CD4-positive, alpha-beta T cell treated with Interleukin-15 for 4 hours (primary cell): ENCODE measurements at regions not wholly inside any gene's neighbourhood (a gene's known extent, or its start where the extent isn't known, plus 50 kb on each side); places are given as distances from the start of the nearest gene placed in this dataset.
"Not testable (repeated sequence)": the region's sequence is repeated elsewhere in the genome, so short reads cannot be mapped to it uniquely, and the experiment has no call there.

Experiments used
- DNase-seq: peaks from one replicate; pipeline ENCODE4 v3.0.0-alpha.2; 2020; ENCODE audit warnings: low spot score

GRCh38 chr4:57412259-57413054 lies 302.3 kb upstream of the IGFBP7 start:
- no peak for DNase-seq

DNA sequence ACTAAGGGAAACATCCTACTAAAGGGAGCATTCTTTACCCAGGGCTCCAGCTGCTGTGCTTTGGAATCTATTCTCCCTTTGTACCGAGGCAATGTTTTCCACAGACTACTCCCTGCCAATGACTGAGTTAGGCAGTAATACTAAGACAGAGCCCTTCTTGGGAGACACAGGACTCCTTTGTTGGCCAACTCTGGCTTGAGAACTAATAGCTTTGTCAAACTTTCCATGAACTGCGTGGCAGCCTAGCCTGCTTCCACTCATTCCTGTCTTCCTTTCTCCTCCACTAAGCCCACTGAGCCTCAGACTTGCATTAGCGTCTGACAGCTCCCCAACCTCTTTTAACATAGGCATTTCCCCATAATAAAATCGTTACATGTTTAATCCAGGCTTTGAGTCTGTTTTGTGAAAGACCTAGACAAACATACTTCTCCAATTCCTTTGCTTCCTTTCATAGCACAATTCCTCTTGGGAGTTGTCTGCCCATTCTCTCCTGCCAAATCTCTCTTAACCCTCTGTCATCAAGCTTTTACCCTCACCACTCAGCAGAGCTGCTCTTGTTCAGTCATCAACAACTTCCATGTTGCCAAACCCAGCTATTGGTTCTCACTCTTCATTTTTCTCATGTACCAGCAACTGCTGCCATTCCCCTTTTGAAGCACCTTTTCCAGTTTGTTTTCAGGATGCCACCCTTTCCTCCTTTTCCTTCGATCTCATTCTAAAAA lies 300.3 kb upstream of the IGFBP7 start:
- no peak for DNase-seq

GRCh38 chr4:57405359-57405758 lies 295.2 kb upstream of the IGFBP7 start:
- DNase-seq = no peak

- no peak for DNase-seq
These were observed 294.3 kb upstream of the IGFBP7 start for GRCh38 chr4:57404483-57404882.

DNA sequence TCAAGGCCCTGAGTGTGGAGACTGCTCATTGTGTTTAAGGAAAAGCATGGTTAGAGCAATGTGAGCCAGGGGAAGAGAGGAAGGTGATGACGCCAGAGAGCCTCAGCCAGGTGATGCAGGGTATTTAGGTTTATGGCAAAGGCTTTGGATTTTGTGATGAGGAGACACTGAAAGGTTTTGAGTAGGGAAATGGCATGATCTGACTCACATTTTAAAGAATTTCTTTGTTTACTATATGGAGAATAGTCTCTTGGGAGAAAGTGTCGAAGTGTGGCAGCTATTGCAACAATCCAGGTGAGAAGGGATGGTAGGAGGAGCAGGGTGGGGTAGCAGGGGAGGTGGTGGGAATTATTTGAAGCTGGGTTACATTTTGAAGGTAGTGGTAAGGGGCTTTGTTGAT lies 293.4 kb upstream of the IGFBP7 start:
- DNase-seq = no peak

DNA sequence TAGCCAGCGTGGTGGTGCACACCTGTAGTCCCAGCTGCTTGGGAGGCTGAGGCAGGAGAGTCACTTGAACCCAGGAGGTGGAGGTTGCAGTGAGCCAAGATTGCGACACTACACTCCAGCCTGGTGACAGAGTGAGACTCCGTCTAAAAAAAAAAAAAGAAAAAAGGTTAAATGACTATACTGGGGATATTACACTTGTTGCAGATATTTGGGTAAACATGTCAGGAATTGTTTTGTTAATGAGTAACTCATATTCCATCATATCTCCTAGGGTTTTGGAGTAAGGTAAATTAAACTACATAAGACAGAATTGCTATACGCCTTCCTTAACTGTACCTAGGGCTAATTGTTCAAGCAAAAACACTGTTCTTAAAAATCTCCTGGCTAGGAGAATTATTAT lies 291.4 kb upstream of the IGFBP7 start:
- DNase-seq = no peak

- DNase-seq = no peak
These were observed 268.6 kb upstream of the IGFBP7 start for GRCh38 chr4:57378766-57379165.

- no peak for DNase-seq
These were observed 264.8 kb upstream of the IGFBP7 start for GRCh38 chr4:57374866-57375595.

DNA sequence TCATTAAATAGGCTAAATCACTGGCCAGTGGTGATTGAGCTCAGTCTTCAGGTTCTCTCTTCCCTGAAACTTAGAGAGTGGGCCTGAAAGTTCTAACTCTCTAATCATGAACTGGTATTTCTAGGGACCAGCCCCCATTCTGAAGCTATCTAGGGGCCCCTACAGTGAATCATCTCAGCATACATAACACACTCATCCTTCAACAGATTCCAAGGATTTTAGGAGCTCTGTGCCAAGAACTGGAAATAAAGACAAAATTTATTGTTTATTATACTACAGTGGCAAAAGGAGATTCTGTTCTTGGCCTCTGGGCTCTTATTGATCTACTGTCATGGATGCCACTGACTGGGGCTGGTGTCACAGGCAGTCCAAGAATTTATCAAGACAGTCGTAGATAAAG lies 263.8 kb upstream of the IGFBP7 start:
- DNase-seq = no peak

GRCh38 chr4:57371671-57372070 lies 261.5 kb upstream of the IGFBP7 start:
- DNase-seq = no peak

- DNase-seq = no peak
These were observed 260.5 kb upstream of the IGFBP7 start for GRCh38 chr4:57370691-57371090.

- no peak for DNase-seq
These were observed 259.3 kb upstream of the IGFBP7 start for GRCh38 chr4:57369446-57369845.

DNA sequence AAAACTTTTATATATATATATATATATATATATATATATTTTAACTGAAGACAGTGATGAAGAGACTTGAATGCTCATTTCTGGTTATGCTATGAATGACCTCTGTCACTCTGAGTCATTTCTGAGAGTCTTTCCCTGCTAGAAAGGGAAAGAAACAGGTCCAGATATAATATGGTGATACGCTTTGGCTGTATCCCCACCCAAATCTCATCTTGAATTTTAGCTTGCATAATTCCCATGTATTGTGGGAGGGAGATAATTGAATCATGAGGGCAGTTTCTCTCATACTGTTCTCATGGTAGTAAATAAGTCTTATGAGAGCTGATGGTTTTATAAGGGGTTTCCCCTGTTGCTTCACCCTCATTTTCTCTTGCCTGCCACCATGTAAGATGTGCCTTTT lies 254.1 kb upstream of the IGFBP7 start:
- no peak for DNase-seq

DNA sequence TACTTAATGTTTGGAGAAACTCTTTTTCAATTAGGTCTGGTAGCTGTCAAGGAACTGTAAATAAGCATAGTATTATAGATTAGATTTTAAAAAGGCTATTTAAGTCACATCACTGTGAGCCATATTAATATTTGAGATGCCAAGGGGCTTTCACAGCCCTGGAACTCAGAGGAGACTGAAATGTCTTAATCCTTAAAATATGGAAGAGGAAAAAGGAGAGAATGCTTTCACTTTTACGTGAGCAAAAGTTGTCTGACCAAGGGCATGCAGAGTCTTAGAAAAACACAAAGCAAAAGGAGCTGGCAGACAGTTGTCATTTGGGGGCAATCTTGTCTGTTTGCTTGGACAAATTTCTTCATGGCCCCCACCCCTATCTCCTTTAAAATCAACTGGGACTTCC lies 253.2 kb upstream of the IGFBP7 start:
- no peak for DNase-seq

- DNase-seq = no peak
These were observed 250.5 kb upstream of the IGFBP7 start for GRCh38 chr4:57360681-57361080.

DNA sequence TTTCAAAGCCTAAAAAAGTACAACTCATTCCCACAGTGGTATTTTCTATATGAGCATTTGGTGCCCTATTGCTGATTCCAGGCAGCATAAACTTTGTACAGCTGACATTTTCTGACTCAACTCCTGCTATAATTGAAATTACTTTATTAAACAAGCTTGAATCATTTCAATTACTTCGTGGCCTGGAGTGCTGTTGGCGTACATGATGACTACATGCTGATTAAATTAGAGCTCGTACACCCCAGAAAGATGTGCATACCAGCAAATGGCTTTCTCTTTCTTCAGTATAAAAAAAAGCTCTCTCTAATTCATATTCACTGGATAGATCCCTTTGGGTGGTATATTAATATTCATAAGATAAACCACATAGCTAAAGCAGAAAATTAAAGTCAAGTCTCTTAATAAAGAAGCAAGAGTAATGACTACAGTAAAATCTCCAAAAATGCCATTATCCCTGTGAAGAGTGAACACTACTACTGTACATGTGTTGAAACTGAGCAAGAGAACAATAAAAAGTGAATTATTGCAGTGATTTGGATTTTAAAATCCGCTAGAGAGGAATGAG lies 245.0 kb upstream of the IGFBP7 start:
- no peak for DNase-seq

DNA sequence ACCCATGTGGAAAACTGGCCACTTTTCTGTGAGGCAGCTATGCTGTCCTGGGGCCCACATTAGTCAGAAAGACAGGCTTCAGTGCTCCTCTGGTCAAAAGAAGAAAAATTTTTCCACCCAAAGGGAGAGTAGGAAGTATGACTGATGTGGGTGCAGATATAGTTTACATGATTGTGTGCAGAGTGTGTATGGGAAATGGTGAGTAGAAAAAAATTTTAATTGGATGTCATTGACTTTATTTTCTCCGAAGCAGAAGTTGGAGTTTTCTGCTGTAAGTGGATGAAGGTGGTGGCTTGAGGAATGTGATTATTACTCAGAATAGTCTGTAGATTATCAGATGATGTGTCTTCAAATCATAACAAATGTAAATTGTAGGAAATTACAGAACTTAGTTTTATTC lies 241.5 kb upstream of the IGFBP7 start:
- no peak for DNase-seq

DNA sequence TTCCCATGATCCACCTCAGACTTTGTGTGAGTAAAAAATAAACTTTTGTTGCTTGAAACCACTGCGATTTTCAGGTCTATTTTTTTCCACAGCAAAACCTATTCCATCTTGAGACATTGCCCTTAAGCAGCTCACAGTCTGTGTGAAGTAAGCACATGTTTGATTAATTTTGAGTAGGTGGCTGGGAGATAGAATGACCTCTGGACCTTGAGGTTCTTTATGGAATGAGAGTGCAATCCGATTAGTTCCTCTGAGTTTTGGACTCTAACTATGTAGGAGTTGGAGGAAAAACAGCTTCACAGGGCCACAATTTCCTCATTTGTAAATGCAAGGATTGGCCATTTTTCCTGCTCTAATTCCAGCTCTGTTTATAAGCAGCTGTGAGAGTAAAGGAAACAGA lies 234.1 kb upstream of the IGFBP7 start:
- no peak for DNase-seq

GRCh38 chr4:57342411-57342810 lies 232.2 kb upstream of the IGFBP7 start:
- no peak for DNase-seq

- DNase-seq = not testable (repeated sequence)
These were observed 228.7 kb upstream of the IGFBP7 start for GRCh38 chr4:57338861-57339260.

DNA sequence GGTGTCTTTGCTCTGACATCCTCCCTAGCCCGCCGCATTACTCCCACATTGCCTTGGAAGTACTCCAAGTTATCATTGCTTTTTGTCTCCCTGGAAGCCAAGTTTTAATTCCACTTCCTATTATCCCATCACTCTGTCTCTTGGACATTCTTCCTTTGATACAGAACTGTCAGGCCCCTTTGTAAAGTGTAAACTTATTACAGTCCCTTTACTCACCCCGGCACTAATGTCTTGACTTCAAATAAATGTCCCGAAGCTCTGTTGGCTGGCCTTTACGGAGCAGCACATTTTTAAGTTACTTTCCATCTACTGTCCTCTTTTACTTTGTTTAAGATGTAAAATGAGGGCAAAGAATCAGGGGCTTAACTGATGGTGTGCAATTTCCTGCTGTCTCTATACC lies 223.5 kb upstream of the IGFBP7 start:
- DNase-seq = no peak

DNA sequence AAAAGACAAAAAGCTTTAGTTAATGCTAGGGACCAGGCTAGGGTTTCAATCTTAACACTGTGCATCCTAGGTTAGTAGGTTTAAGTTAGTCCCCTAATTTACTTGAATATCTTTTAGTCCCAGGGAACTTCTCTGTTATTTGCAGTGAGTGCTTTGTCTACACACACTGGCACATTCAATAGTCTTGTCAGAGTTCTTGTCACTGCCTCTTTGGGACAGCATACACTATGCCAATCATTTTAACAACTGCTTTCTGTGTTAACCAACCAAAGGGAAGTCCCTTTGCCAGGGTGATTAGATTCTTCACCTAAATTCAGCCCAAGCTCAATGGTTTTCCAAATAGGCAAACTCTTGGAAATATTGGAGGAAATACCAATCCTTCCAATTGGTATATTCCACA lies 221.8 kb upstream of the IGFBP7 start:
- DNase-seq = no peak

- DNase-seq = no peak
These were observed 219.1 kb upstream of the IGFBP7 start for GRCh38 chr4:57329279-57329678.
